ENCODE measurements at regions not wholly inside any gene's neighbourhood (a gene's known extent, or its start where the extent isn't known, plus 50 kb on each side); places are given as distances from the start of the nearest gene placed in this dataset.

GRCh38 chr10:35783305-35783838 lies 141.3 kb upstream of the FZD8 start:
- Histone ChIP-seq H3K4me1 (ENCODE audit: insufficient read depth, low read length, poor library complexity, severe bottlenecking) (peaks cover 12% of the 10 kb centered on the region), H3K4me3 (ENCODE audit: low read depth, low read length, poor library complexity, severe bottlenecking) (no peak overlapping the region), H3K27me3 (replicated peaks; ENCODE audit: insufficient read depth, low read depth, low read length, poor library complexity) (no peaks in the 10 kb centered on the region), H3K36me3 (ENCODE audit: insufficient read depth, low read length, poor library complexity, severe bottlenecking) (no peaks in the 10 kb centered on the region), H3K9me3 (ENCODE audit: low read depth, low read length, poor library complexity, severe bottlenecking) (peaks cover 7% of the 10 kb centered on the region), H3K27ac (ENCODE audit: low read depth, low read length, poor library complexity, severe bottlenecking) (no peak overlapping the region)
- TF ChIP-seq, protein P1, sequence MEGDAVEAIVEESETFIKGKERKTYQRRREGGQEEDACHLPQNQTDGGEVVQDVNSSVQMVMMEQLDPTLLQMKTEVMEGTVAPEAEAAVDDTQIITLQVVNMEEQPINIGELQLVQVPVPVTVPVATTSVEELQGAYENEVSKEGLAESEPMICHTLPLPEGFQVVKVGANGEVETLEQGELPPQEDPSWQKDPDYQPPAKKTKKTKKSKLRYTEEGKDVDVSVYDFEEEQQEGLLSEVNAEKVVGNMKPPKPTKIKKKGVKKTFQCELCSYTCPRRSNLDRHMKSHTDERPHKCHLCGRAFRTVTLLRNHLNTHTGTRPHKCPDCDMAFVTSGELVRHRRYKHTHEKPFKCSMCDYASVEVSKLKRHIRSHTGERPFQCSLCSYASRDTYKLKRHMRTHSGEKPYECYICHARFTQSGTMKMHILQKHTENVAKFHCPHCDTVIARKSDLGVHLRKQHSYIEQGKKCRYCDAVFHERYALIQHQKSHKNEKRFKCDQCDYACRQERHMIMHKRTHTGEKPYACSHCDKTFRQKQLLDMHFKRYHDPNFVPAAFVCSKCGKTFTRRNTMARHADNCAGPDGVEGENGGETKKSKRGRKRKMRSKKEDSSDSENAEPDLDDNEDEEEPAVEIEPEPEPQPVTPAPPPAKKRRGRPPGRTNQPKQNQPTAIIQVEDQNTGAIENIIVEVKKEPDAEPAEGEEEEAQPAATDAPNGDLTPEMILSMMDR (conservative IDR thresholded peaks at IDR 0.05; ENCODE audit: low read depth, low read length): no peak
- no peak for TF ChIP-seq EZH2 (IDR thresholded peaks at IDR 0.05; ENCODE audit: borderline replicate concordance, low read depth, low read length, poor library complexity, severe bottlenecking)
- POLR2A ChIA-PET (ENCODE audit: low non-redundant PET): no interaction called here
- CTCF ChIA-PET: no interaction called here
- BruUV-seq (replicated peaks): no TSS peak
- intact Hi-C loops (cut with micrococcal nuclease; ENCODE audit: unreplicated experiment): loop anchor here (5.0 kb wide), 1 partner anchor 999 kb away; no protein-coding TSS in a partner anchor
- peak; percentile 12 for DNase-seq (ENCODE audit: low spot score)

DNA sequence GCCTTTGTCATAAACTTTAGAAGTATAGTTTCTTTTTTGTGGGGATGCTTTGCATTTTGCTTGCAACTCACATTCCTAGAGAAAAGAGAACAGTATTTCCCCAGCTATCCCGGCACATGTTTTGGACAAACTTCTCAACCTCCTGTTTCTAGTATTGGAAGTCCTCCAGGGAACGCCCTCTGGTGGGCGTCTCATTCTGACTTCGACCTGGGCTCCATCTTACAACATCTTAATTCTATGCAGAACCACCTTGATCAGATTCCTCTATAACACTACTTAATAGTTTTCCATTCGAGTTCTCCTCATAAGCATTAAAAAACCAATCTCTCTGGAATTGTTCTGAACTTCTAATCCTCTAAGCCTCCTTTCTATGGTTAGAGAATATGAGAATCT lies 139.5 kb upstream of the FZD8 start:
- peak; percentile 55 for DNase-seq (ENCODE audit: low spot score)
- Histone ChIP-seq H3K4me3 (ENCODE audit: low read depth, low read length, poor library complexity, severe bottlenecking) (no peak overlapping the region), H3K4me1 (ENCODE audit: insufficient read depth, low read length, poor library complexity, severe bottlenecking) (peaks cover 12% of the 10 kb centered on the region), H3K9me3 (ENCODE audit: low read depth, low read length, poor library complexity, severe bottlenecking) (peaks cover 7% of the 10 kb centered on the region), H3K27ac (ENCODE audit: low read depth, low read length, poor library complexity, severe bottlenecking) (no peak overlapping the region), H3K27me3 (replicated peaks; ENCODE audit: insufficient read depth, low read depth, low read length, poor library complexity) (no peaks in the 10 kb centered on the region), H3K36me3 (ENCODE audit: insufficient read depth, low read length, poor library complexity, severe bottlenecking) (no peaks in the 10 kb centered on the region)
- intact Hi-C loops (cut with micrococcal nuclease; ENCODE audit: unreplicated experiment): loop anchor here (1.0 to 5.0 kb wide), 2 partner anchors 146 to 1001 kb away; no protein-coding TSS in a partner anchor
- POLR2A ChIA-PET (ENCODE audit: low non-redundant PET): no interaction called here
- CTCF ChIA-PET: interaction anchor here (1.2 to 1.6 kb wide), 3 partner anchors 146 to 998 kb away, joined by 3 to 8 read pairs (median 3); no protein-coding TSS in a partner anchor
- TF ChIP-seq, protein P1 (conservative IDR thresholded peaks at IDR 0.05; ENCODE audit: low read depth, low read length): peak; percentile 60
- TF ChIP-seq EZH2 (IDR thresholded peaks at IDR 0.05; ENCODE audit: borderline replicate concordance, low read depth, low read length, poor library complexity, severe bottlenecking): no peak
- no TSS peak for BruUV-seq (replicated peaks)

DNA sequence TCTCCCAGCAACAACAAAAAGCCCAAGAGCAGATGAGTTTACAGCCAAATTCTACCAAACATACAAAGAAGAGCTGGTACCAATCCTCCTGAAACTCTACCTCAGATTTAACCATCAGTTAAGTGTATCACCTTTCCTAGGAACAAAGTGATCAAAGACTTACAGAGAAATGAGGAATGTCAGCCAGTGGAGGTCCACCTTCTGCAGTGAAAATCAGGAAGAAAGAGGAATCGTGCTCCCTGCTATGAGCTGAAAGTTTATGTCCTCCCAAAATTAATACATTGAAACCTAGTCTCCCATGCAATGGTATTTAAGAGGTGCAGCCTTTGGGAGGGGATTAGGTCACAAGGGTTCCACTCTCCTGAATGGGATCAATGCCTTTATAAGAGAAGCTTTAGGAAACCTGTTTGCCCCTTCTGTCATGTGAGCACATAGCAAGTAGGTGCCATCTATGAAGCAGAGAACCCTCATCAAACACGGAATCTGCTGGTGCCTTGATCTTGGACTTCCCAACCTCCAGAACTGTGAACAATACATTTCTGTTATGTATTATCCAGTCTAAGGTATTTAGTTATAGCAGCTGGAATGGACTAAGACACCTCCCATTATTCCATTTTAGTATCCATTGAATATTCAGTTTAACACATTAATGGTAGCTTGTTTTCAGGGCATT lies 139.0 kb upstream of the FZD8 start:
- intact Hi-C loops (cut with micrococcal nuclease; ENCODE audit: unreplicated experiment): loop anchor here (1.0 to 5.0 kb wide), 2 partner anchors 146 to 1001 kb away; no protein-coding TSS in a partner anchor
- POLR2A ChIA-PET (ENCODE audit: low non-redundant PET): interaction anchor here (0.6 kb wide), 1 partner anchor 326 kb away, joined by 6 read pairs; no protein-coding TSS in a partner anchor
- BruUV-seq (replicated peaks): no TSS peak
- Histone ChIP-seq H3K4me3 (ENCODE audit: low read depth, low read length, poor library complexity, severe bottlenecking) (no peak overlapping the region), H3K27me3 (replicated peaks; ENCODE audit: insufficient read depth, low read depth, low read length, poor library complexity) (no peaks in the 10 kb centered on the region), H3K36me3 (ENCODE audit: insufficient read depth, low read length, poor library complexity, severe bottlenecking) (no peaks in the 10 kb centered on the region), H3K27ac (ENCODE audit: low read depth, low read length, poor library complexity, severe bottlenecking) (no peak overlapping the region), H3K4me1 (ENCODE audit: insufficient read depth, low read length, poor library complexity, severe bottlenecking) (peaks cover 12% of the 10 kb centered on the region), H3K9me3 (ENCODE audit: low read depth, low read length, poor library complexity, severe bottlenecking) (peaks cover 5% of the 10 kb centered on the region)
- no peak for TF ChIP-seq EZH2 (IDR thresholded peaks at IDR 0.05; ENCODE audit: borderline replicate concordance, low read depth, low read length, poor library complexity, severe bottlenecking)
- TF ChIP-seq, protein P1 (conservative IDR thresholded peaks at IDR 0.05; ENCODE audit: low read depth, low read length): peak; percentile 46; the same call in 1 of the 2 replicates
- peak; percentile 28 for DNase-seq (ENCODE audit: low spot score)
- CTCF ChIA-PET: interaction anchor here (1.2 to 1.6 kb wide), 3 partner anchors 145 to 998 kb away, joined by 3 to 8 read pairs (median 3); no protein-coding TSS in a partner anchor

Measured in A673 (cell line).